Activated CD4-positive, alpha-beta T cell treated with anti-CD3 and anti-CD28 coated beads for 4 hours (primary cell): ENCODE measurements at regions not wholly inside any gene's neighbourhood (a gene's known extent, or its start where the extent isn't known, plus 50 kb on each side); places are given as distances from the start of the nearest gene placed in this dataset.
"Not testable (repeated sequence)": the region's sequence is repeated elsewhere in the genome, so short reads cannot be mapped to it uniquely, and the experiment has no call there.

Source experiments
- DNase-seq, 2 donors: peaks; one replicate each; pipeline ENCODE4 v3.0.0-alpha.2; 2020

DNA sequence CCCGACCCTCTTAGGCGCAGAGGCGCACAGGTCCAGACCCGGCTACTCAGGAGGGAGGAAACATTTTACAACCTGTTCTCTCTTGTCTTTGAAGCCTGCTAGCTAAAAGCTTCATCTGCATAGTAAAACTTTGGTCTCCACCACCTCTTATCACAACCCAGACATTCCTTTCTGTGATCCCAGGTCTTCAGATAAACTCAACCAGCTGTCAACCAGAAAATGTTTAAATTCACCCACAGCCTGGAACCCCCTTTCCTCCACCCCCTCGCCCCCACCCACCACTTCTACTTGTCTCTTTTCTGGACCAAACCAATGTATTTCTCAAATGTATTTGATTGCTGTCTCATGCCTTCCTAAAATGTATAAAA is 169.1 kb upstream of the PRKX start:
- not testable (repeated sequence) for DNase-seq

DNA sequence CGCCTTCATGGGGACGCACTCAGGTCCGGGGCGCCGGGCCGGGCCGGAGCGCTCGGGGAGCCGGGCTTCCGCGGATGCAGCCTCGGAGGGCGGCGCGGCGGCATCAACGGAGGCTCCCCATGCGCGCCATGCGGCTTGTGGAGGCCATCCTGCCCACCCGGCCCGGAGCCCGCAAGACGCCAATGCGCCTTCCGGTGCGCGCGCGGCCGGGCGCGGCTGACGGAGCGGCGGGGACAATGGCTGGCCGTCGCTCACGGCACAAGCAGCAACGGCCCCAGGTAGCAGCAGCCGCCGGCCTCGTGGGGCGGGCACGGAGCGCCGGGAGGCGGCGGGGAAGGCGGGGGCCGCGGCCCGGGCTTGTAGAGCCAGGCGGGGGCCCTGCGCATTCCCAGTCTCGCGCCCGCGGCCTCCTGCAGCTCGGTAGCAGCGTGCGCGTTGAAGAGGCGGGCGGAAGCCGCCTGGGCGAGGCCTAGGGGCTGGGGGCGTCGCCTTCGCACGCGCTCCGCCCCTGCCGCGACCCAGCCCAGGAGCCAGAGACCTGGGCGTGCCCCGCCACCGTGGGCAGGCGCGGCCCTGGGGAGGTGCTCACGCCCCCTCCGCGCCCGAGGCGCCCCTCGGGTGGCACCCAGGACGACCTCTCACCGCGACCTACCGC is 168.6 kb upstream of the PRKX start:
- DNase-seq, result not testable (repeated sequence)

DNA sequence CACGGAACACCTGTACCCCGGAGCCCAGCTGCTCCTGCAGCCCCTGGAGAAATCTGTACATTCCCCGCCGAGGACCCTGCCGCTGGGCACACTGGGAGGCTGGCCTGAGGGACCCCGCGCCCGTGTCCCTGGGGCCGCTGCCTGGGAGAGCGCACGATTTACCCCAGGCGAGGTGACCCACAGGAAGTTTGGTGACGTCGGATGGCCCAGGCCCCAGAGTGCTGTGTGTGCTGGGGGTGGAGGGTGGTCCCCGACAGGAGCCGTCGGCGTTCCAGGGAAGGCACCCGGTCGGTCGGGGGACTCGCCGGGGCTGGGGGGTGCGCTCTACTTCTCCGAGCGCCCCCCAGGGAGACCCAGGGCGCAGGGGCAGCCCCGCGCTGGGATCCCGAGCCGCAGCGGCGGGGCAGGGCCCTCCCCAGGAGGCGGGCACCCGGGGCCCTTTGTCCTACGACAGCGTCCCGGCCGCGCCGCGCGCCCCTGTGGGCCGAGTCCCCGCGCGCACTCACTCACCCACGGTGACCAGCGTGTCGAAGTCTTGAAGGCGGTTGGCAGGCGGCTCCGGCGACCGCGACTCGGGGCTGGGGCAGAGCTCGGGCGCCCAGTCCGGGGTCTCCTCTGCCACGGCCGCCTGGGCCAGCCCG is 167.9 kb upstream of the PRKX start:
- not testable (repeated sequence) for DNase-seq

DNA sequence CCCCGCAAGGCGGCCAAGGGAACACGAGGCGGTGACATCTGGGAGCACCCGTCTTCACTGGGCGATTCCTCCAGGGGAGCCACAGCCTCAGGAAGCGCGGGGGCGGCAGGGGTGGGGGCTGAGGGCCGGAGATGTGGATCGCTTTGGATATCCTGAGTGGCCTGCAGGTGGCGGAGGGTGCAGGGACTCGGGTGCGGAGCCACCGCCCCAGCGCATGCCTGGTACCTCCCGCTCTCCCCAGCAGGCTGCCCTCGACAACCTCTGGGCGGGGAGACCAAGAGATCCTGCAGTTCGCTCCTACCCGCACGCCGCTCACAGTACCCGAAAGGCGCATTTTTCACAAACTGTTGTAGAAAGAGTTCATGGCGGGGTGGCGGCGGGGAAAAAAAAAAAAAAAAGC is 162.9 kb upstream of the PRKX start:
- not testable (repeated sequence) for DNase-seq

DNA sequence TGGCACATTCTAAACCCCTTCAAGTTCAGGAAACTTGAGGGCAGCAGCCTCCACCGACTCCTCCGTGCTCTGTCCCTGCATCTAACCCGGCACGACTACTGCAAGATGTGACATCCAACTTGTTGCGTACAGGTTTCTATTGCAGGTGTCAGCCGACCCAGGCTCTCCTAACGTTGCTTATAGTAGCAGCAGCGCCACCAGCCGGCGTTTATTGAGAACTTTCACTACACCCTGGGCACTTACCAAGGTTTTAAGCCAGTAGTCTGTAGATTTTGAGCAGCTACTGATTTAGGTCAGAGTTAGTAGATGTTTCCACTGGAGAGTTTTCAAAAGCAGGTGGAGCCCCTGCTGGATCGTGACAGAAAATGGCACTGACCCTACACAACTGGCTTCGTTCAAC is 162.2 kb upstream of the PRKX start:
- not testable (repeated sequence) for DNase-seq

DNA sequence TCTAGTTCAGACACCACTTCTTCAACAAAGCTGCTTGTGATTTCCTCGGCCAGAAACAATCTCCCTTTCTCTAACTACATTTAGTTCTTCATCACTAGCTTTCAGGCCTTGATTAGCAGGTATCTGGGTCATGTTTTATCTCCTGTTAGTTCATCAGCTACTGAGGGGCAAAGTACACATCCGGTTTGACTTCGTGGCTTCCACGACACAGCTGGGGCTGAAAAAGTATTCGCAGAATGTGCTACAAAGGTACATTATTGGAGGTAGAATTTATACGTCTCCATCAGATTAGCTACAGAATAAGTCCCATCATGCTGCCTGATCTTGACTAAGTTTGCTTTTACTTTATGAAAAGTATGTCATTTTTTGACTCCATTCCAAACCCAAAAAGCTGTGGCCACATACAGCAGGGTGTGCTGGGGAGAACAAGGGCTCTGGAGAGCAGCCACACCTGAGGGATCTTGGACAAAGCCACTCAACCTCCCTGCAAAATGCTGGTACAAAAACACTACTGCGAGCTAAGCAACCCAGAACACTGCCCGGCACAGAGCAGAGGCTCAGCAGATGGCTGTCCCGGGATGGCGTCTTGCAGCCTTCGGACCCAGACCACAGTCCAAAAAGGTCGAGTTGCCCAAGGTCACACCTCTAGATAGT is 158.9 kb upstream of the PRKX start:
- DNase-seq, result not testable (repeated sequence)

DNA sequence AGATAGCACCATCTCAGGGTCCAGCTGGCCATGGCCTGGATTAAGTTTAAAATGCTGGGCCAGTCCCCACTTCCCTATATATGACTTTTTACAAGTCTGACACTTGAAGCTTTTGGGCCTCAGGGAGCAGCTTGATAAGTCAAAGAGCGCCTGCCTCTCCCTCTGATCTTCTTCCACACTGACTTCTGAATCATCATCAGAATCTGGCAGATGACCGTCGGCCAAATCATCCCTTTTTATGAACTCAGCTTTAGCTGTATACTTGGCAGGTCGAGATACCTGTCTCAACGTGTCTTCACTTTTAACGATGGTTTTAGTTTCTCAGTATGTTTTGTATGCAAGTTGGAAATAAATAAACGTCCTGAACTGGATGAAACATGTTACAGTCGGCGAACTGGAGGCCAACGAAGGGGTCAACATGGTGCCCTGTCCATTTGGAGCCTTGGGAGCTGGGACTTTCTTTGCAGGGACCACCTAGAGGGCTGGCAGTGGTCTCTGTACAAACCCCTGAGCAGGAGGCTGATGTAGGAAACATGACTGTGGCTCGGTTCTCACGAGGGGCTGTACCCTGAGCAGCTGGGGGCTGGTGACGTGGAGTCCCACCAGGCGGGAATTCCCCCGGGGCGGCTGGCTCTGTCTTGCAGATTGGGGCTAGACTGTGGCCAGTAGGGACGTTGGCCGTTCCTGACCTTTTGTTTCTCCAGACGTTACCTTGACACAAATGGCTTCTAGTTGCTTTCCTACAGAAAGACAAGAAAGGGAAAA is 153.8 kb upstream of the PRKX start:
- not testable (repeated sequence) for DNase-seq

DNA sequence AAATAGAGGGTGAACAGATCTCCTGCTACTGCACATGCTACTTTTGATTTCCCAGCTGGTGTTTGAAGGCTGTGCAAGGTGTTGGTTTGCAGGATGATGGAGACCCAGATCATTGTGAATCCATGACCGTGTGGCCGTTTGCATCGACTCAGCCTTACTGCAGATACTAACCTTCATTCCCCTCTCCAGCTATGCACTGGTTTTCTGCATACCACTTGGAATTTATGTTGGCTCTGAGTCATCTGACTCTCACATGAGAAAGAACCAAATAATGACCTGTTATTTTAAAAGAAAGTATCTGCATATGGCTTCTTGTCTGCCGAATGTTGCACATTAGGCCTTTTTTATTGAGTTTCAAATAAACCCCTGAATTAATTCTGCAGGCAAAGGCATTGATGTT is 144.9 kb upstream of the PRKX start:
- not testable (repeated sequence) for DNase-seq

DNA sequence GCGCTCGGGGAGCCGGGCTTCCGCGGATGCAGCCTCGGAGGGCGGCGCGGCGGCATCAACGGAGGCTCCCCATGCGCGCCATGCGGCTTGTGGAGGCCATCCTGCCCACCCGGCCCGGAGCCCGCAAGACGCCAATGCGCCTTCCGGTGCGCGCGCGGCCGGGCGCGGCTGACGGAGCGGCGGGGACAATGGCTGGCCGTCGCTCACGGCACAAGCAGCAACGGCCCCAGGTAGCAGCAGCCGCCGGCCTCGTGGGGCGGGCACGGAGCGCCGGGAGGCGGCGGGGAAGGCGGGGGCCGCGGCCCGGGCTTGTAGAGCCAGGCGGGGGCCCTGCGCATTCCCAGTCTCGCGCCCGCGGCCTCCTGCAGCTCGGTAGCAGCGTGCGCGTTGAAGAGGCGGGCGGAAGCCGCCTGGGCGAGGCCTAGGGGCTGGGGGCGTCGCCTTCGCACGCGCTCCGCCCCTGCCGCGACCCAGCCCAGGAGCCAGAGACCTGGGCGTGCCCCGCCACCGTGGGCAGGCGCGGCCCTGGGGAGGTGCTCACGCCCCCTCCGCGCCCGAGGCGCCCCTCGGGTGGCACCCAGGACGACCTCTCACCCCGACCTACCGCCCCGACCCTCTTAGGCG is 130.2 kb upstream of the PRKX start:
- not testable (repeated sequence) for DNase-seq

DNA sequence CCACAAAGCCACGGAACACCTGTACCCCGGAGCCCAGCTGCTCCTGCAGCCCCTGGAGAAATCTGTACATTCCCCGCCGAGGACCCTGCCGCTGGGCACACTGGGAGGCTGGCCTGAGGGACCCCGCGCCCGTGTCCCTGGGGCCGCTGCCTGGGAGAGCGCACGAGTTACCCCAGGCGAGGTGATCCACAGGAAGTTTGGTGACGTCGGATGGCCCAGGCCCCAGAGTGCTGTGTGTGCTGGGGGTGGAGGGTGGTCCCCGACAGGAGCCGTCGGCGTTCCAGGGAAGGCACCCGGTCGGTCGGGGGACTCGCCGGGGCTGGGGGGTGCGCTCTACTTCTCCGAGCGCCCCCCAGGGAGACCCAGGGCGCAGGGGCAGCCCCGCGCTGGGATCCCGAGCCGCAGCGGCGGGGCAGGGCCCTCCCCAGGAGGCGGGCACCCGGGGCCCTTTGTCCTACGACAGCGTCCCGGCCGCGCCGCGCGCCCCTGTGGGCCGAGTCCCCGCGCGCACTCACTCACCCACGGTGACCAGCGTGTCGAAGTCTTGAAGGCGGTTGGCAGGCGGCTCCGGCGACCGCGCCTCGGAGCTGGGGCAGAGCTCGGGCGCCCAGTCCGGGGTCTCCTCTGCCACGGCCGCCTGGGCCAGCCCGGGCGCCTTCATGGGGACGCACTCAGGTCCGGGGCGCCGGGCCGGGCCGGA is 129.5 kb upstream of the PRKX start:
- peak; percentile 5 to 28 for DNase-seq

DNA sequence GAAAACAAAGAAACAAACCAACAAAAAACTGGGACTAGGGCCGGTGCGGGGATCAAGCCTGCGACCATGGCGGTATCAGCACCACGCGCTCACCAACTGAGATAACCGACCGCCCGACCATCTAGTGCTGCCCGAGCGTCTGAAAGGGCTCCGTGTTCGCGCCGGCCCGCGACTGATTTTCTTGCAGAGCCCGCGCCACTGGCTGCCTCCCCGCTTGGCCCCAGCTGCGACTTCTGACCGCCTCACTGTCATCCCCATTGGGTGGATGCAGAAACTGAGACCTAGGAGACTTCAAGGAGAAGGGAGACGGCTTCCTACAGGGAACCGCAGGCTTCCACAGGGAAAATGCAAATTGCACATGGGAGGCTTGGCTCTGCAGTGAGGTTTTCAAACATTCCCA is 125.3 kb upstream of the PRKX start:
- DNase-seq, result not testable (repeated sequence)

DNA sequence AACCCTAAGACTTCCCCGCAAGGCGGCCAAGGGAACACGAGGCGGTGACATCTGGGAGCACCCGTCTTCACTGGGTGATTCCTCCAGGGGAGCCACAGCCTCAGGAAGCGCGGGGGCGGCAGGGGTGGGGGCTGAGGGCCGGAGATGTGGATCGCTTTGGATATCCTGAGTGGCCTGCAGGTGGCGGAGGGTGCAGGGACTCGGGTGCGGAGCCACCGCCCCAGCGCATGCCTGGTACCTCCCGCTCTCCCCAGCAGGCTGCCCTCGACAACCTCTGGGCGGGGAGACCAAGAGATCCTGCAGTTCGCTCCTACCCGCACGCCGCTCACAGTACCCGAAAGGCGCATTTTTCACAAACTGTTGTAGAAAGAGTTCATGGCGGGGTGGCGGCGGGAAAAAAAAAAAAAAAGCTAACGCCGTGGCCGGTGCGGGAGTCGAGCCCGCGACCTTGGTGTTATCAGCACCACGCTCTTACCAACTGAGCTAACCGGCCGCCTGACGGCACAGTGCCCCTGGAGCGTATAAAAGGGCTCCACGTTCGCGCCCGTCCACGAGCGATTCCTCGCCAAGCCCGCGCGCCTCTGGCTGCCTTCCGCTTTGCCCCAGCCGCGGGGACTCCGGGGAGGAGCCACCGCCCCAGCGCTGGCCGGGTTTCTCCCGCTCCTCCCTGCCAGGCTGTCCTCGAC is 124.7 kb upstream of the PRKX start:
- DNase-seq, result not testable (repeated sequence)

DNA sequence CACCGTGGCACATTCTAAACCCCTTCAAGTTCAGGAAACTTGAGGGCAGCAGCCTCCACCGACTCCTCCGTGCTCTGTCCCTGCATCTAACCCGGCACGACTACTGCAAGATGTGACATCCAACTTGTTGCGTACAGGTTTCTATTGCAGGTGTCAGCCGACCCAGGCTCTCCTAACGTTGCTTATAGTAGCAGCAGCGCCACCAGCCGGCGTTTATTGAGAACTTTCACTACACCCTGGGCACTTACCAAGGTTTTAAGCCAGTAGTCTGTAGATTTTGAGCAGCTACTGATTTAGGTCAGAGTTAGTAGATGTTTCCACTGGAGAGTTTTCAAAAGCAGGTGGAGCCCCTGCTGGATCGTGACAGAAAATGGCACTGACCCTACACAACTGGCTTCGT is 123.8 kb upstream of the PRKX start:
- not testable (repeated sequence) for DNase-seq

DNA sequence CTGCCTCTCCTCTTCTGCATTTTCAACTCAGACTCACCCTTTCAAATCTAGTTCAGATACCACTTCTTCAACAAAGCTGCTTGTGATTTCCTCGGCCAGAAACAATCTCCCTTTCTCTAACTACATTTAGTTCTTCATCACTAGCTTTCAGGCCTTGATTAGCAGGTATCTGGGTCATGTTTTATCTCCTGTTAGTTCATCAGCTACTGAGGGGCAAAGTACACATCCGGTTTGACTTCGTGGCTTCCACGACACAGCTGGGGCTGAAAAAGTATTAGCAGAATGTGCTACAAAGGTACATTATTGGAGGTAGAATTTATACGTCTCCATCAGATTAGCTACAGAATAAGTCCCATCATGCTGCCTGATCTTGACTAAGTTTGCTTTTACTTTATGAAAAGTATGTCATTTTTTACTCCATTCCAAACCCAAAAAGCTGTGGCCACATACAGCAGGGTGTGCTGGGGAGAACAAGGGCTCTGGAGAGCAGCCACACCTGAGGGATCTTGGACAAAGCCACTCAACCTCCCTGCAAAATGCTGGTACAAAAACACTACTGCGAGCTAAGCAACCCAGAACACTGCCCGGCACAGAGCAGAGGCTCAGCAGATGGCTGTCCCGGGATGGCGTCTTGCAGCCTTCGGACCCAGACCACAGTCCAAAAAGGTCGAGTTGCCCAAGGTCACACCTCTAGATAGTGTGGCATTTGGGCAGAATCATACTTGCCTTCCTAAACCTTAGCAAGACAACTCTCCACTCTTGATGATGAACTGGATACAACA is 120.5 kb upstream of the PRKX start:
- DNase-seq, result not testable (repeated sequence)

DNA sequence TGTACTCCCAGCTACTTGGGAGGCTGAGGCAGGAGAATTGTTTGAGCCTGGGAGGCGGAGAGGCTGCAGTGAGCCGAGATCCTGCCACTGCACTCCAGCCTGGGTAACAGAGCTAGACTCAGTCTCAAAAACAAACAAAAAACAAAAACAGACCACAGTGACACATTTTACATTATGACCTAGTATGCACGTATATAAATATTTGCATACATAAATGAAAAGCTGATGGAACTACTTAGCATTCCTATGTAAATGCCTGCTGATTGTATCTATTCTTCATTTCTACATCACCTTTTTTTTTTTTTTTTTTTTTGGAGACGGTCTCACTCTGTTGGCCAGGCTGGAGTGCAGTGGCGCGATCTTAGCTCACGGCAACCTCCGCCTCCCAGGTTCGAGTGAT is 116.6 kb upstream of the PRKX start:
- DNase-seq, result not testable (repeated sequence)

DNA sequence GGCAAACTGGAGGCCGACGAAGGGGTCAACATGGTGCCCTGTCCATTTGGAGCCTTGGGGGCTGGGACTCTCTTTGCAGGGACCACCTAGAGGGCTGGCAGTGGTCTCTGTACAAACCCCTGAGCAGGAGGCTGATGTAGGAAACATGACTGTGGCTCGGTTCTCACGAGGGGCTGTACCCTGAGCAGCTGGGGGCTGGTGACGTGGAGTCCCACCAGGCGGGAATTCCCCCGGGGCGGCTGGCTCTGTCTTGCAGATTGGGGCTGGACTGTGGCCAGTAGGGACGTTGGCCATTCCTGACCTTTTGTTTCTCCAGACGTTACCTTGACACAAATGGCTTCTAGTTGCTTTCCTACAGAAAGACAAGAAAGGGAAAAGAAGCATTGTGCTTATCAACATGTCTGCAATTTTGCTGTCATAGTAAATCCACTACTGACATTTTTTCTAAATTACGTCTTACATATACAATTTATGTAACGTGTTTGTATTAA is 115.6 kb upstream of the PRKX start:
- DNase-seq, result not testable (repeated sequence)

DNA sequence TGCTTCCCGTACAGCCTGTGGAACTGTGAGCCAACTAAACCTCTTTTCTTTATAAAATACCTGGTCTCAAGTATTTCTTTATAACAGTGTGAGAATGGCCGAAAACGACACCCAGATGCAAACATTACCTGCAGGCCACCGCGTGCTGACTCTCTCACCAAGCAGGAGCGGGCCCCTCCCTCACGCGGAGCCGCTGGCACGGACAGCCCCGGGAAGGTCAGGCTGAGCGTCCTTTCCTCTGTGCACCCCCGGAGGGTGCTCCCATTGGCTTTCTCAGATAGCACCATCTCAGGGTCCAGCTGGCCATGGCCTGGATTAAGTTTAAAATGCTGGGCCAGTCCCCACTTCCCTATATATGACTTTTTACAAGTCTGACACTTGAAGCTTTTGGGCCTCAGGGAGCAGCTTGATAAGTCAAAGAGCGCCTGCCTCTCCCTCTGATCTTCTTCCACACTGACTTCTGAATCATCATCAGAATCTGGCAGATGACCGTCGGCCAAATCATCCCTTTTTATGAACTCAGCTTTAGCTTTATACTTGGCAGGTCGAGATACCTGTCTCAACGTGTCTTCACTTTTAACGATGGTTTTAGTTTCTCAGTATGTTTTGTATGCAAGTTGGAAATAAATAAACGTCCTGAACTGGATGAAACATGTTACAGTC is 115.1 kb upstream of the PRKX start:
- not testable (repeated sequence) for DNase-seq

DNA sequence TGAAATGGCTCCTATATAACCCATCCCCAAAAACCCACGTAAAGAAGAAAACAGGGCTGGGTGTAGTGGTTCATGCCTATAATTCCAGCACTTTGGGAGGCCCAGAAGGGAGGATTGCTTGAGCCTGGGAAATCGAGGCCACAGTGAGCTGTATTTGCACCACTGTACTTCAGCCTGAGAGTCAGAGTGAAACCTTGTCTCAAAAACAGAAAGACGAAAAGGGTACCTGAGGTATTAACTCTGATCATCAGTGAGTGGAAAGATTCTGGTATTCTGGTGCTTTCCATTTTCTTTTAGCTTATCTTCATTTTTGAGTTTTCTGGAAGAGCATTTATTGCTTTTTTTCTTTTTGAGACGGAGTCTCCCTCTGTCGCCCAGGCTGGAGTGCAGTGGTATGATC is 110.6 kb upstream of the PRKX start:
- not testable (repeated sequence) for DNase-seq

DNA sequence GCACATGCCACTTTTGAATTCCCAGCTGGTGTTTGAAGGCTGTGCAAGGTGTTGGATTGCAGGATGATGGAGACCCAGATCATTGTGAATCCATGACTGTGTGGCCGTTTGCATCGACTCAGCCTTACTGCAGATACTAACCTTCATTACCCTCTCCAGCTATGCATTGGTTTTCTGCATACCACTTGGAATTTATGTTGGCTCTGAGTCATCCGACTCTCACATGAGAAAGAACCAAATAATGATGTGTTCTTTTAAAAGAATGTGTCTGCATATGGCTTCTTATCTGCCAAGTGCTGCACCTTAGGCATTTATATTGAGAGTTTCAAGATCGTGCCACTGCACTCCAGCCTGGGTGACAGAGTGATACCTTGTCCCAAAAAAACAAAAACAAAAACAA is 106.7 kb upstream of the PRKX start:
- no peak for DNase-seq

DNA sequence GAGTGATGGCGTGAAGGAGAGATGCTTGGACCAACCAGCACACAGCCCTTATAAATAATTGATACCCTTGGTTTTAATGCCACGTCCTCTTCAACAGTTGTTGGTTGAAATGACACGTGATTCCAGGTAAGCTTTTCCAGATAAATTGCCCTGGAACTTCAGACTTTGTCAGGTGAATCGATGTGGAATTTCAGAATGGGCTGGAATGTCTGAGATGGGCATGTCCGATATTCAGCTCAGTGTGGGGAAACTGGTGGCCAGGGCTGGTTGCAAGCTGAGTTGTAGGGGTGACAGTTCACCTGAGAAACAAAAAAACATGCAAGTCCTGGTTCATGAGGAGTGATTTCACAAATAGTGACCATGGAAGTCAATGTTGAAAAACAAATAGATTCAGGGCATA is 104.0 kb upstream of the PRKX start:
- DNase-seq, result not testable (repeated sequence)
